Transverse colon (tissue), 4 donors: ENCODE measurements at regions not wholly inside any gene's neighbourhood (a gene's known extent, or its start where the extent isn't known, plus 50 kb on each side); places are given as distances from the start of the nearest gene placed in this dataset.

Experiments
- DNase-seq: peaks from one replicate; pipeline ENCODE4 v3.0.0-alpha.2; 2019
- H3K27ac ChIP-seq, 4 donors: fragments of 200-600 bp; sonication (generic); 2 replicates each; pipeline ENCODE4 v1.5.1; 2016 to 2018; ENCODE audit warnings: inconsistent platforms in 4 of 4
- H3K27me3 ChIP-seq: fragments of 200-600 bp; sonication (generic); 2 replicates; pipeline ENCODE4 v1.5.1; 2017; ENCODE audit warnings: inconsistent platforms
- H3K36me3 ChIP-seq, 4 donors: fragments of 200-600 bp; sonication (generic); 2 replicates each; pipeline ENCODE4 v1.5.1; 2017 to 2019; ENCODE audit warnings: inconsistent platforms in 4 of 4
- H3K4me1 ChIP-seq, 4 donors: fragments of 200-600 bp; sonication (generic); 2 replicates each; pipeline ENCODE4 v1.5.1; 2017 to 2020; ENCODE audit warnings: inconsistent platforms in 4 of 4
- H3K4me3 ChIP-seq, 4 donors: fragments of 200-600 bp; sonication (generic); 1 replicate in 1 of 4; 2 replicates in 3 of 4; pipeline versions ENCODE4 v1.5.1 to v1.6.1; 2017 to 2019; ENCODE audit warnings: inconsistent platforms in 4 of 4
- H3K9me3 ChIP-seq, 2 donors: fragments of 200-600 bp; sonication (generic); 2 replicates each; pipeline ENCODE4 v1.5.1; 2017 to 2019; ENCODE audit warnings: inconsistent platforms in 2 of 2
- EP300 ChIP-seq: sonication (generic); formaldehyde crosslinking; IDR thresholded peaks from one replicate; pipeline ENCODE4 v1.6.1; 2017; ENCODE audit warnings: antibody characterized with exemption, low read depth
- POLR2A ChIP-seq: fragments of 450-650 bp; IDR thresholded peaks from one replicate; pipeline ENCODE4 v1.6.1; 2016; ENCODE audit warnings: antibody characterized with exemption, mild to moderate bottlenecking, moderate library complexity
- POLR2AphosphoS5 ChIP-seq, 3 donors: sonication (generic); formaldehyde crosslinking; IDR thresholded peaks; one replicate each; pipeline ENCODE4 v1.6.1; 2016; ENCODE audit warnings: antibody characterized with exemption in 3 of 3
- WGBS, 2 donors: methylation state at CpG; one replicate each; pipeline ENCODE4 v1.1.5; 2018; ENCODE audit warnings: low coverage in 1 of 2; 5-methylcytosine and 5-hydroxymethylcytosine counted together
- in situ Hi-C, 4 donors: fragments of 200-750 bp; cut with MboI; loops; one replicate each; pipeline versions ENCODE4 v1.15.0 to v1.15.1; 2017; ENCODE audit warnings: low sequenced_read_pairs in 3 of 4, low pct_ligation_motif_present in 1 of 4, low pct_unique_long_range_greater_than_20kb in 1 of 4
- intact Hi-C: fragments of 100-400 bp; cut with DNase I; formaldehyde crosslinking; loops from one replicate; pipeline ENCODE4 v1.15.1; 2023; ENCODE audit warnings: low total_unique reads
- TF ChIP-seq, protein P1 (sequence below), 5 experiments: fragments of 200-600 bp in 3 of 5; fragments of 450-650 bp in 2 of 5; sonication (generic) in 3 of 5; IDR thresholded peaks; 1 replicate in 2 of 5; 2 replicates in 3 of 5; pipeline ENCODE4 v1.5.1; 2016 to 2017; ENCODE audit warnings: antibody characterized with exemption in 5 of 5, inconsistent platforms in 3 of 5, mild to moderate bottlenecking in 2 of 5, moderate library complexity in 1 of 5

DNA sequence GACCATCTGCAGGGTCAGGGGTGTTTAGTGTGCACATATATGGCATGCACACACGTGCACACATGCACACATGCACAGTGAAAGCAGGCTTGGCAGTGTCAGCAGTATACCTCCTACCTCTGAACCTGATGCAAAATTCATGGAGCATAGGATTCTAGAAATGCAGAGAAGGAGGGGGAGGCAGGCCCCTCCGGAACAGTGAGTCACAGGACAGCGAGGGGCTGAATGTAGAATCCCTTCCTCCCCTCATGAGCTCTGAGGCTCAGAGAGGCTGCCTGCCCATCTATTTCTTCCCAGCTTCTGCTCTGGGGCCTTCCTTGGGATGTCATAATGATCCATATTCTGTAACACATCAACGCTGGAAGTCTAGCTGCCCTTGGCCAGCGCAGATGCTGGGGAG lies 66.7 kb upstream of the NECTIN1 start:
- no peak overlapping the region for H3K4me3 ChIP-seq
- WGBS, 2 donors, result 89% methylated on average over 5 of the region's 5 CpGs; no CpG with 5 or more reads in 1 of the 2 donors
- H3K27me3 ChIP-seq, result no peaks in the 10 kb centered on the region
- TF ChIP-seq, protein P1, sequence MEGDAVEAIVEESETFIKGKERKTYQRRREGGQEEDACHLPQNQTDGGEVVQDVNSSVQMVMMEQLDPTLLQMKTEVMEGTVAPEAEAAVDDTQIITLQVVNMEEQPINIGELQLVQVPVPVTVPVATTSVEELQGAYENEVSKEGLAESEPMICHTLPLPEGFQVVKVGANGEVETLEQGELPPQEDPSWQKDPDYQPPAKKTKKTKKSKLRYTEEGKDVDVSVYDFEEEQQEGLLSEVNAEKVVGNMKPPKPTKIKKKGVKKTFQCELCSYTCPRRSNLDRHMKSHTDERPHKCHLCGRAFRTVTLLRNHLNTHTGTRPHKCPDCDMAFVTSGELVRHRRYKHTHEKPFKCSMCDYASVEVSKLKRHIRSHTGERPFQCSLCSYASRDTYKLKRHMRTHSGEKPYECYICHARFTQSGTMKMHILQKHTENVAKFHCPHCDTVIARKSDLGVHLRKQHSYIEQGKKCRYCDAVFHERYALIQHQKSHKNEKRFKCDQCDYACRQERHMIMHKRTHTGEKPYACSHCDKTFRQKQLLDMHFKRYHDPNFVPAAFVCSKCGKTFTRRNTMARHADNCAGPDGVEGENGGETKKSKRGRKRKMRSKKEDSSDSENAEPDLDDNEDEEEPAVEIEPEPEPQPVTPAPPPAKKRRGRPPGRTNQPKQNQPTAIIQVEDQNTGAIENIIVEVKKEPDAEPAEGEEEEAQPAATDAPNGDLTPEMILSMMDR (IDR thresholded peaks at IDR 0.05), result no peak
- TF ChIP-seq EP300 (no peak), POLR2A (no peak), POLR2AphosphoS5 (IDR thresholded peaks at IDR 0.05) (no peak)
- no peaks in the 10 kb centered on the region for H3K4me1 ChIP-seq
- intact Hi-C loops, result no loop called here
- H3K36me3 ChIP-seq, result no peaks in the 10 kb centered on the region
- H3K27ac ChIP-seq, result no peak overlapping the region
- in situ Hi-C loops, result no loop called here
- no peak for DNase-seq
- H3K9me3 ChIP-seq, result no peaks in the 10 kb centered on the region

DNA sequence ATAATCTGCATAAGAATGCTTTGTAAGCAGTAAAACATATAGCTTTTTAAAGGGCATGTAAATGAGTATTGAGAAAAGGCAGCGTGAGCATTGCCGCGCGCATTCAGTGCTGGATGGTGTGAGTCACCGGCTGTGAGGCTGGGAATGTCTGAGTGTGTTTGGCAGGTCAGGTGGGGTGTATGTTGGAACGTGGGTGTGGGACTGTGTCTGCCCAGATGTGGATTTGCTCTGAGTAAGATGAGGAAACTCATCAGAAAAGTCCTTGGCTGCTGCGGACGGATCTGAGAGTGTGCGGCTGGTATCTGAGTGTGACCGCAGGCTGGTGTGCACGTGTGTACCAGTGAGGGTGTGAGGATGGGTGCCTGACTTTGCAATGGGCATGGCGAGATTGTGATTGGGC lies 66.2 kb upstream of the NECTIN1 start:
- Histone ChIP-seq H3K27ac (no peak overlapping the region), H3K36me3 (no peaks in the 10 kb centered on the region), H3K4me1 (no peaks in the 10 kb centered on the region), H3K9me3 (no peaks in the 10 kb centered on the region), H3K27me3 (no peaks in the 10 kb centered on the region), H3K4me3 (no peak overlapping the region)
- DNase-seq, result no peak
- intact Hi-C loops, result no loop called here
- WGBS, 2 donors, result 76 to 89% methylated on average over 9 to 12 of the region's 12 CpGs
- in situ Hi-C loops, result no loop called here
- TF ChIP-seq POLR2AphosphoS5 (IDR thresholded peaks at IDR 0.05) (no peak), POLR2A (no peak), EP300 (no peak)
- TF ChIP-seq, protein P1 (IDR thresholded peaks at IDR 0.05), result no peak

DNA sequence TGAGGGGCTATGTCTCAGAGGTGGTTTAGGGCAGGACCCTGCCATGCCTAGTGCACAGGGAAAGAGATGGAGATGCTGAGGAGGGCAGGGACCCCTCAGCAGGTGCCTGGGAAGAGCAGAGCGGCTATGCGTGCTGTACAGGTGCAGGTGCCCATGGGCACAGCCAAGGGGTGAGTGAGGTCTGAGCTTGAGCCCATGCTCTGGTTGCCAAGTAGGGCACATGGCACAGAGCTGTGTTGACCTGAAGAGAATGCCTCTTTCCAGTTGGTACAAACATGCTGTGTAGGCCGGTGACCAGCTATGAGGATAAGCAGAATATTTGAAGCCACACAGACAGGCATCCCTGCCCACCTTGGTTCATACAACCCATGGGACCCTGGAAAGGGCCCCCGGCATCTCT lies 65.8 kb upstream of the NECTIN1 start:
- Histone ChIP-seq H3K9me3 (no peaks in the 10 kb centered on the region), H3K27ac (no peak overlapping the region), H3K27me3 (no peaks in the 10 kb centered on the region), H3K36me3 (no peaks in the 10 kb centered on the region), H3K4me3 (no peak overlapping the region), H3K4me1 (no peaks in the 10 kb centered on the region)
- intact Hi-C loops (no loop called here), in situ Hi-C loops (no loop called here)
- no peak for TF ChIP-seq POLR2AphosphoS5 (IDR thresholded peaks at IDR 0.05)
- no peak for TF ChIP-seq POLR2A
- TF ChIP-seq EP300, result no peak
- TF ChIP-seq, protein P1 (IDR thresholded peaks at IDR 0.05), result no peak
- 92% methylated on average over 4 of the region's 4 CpGs; no CpG with 5 or more reads in 1 of the 2 donors for WGBS, 2 donors
- no peak for DNase-seq

DNA sequence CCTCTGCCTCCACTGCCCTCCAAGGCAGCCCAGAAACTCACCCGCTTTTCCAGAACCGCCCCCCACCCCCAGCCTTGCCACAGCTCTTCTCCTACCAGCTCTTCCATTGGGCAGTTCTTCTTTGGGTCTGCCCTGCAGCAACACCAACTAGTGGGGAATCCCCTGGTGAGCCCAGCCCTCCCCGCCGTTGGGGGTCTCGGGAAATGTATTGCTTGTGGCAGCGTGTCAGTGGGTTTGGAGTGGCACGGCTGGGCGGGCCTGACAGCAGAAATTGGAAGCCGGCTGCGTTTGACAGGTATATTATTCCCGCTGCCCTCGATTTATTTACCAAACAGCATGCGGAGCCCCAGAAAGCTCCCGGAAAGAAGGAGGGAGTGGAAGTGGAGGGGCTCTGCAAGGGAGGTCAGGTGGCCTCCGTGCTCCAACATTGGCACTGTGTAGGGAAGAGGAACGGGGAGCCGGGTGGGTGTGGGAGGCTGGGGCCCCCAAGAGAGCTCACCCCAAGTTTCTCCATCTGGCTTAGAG lies 65.2 kb upstream of the NECTIN1 start:
- H3K4me1 ChIP-seq, result no peaks in the 10 kb centered on the region
- no peak for DNase-seq
- intact Hi-C loops, result no loop called here

More for the DNA sequence above, 65.2 kb upstream of the NECTIN1 start:
- in situ Hi-C loops, result no loop called here
- no peaks in the 10 kb centered on the region for H3K36me3 ChIP-seq
- H3K4me3 ChIP-seq, result no peak overlapping the region
- no peaks in the 10 kb centered on the region for H3K9me3 ChIP-seq
- WGBS, 2 donors, result 93% methylated on average over 17 of the region's 17 CpGs; no CpG with 5 or more reads in 1 of the 2 donors
- no peak overlapping the region for H3K27ac ChIP-seq
- TF ChIP-seq POLR2AphosphoS5 (IDR thresholded peaks at IDR 0.05) (no peak), EP300 (no peak)
- H3K27me3 ChIP-seq, result no peaks in the 10 kb centered on the region
